Liver (tissue), 3 donors: ENCODE measurements at regions not wholly inside any gene's neighbourhood (a gene's known extent, or its start where the extent isn't known, plus 50 kb on each side); places are given as distances from the start of the nearest gene placed in this dataset.
"Not testable (repeated sequence)": the region's sequence is repeated elsewhere in the genome, so short reads cannot be mapped to it uniquely, and the experiment has no call there.

Source experiments
- CTCF ChIP-seq: fragments of 150-350 bp; IDR thresholded peaks from 2 replicates; pipeline ENCODE4 v1.5.1; 2017; ENCODE audit warnings: improper control_type of control experiment, low read depth, low read length; ENCODE audit not compliant: missing input control
- EGR1 ChIP-seq, 2 donors: IDR thresholded peaks; 2 replicates each; pipeline ENCODE4 v1.6.1; 2016 to 2018; ENCODE audit warnings: antibody characterized with exemption in 2 of 2, low read depth in 2 of 2
- FOXA1 ChIP-seq: IDR thresholded peaks from 2 replicates; pipeline ENCODE4 v1.6.1; 2016; ENCODE audit warnings: antibody characterized with exemption
- FOXA2 ChIP-seq: IDR thresholded peaks from 2 replicates; pipeline ENCODE4 v1.6.1; 2016; ENCODE audit warnings: antibody characterized with exemption
- GABPA ChIP-seq, 2 donors: IDR thresholded peaks in 1 of 2; conservative IDR thresholded peaks in 1 of 2; 2 replicates each; pipeline ENCODE4 v1.6.1; 2016; ENCODE audit warnings: antibody characterized with exemption in 2 of 2, mild to moderate bottlenecking in 1 of 2, moderate library complexity in 1 of 2
- HNF4A ChIP-seq, 2 donors: conservative IDR thresholded peaks; 2 replicates each; pipeline ENCODE4 v1.6.1; 2016; ENCODE audit warnings: antibody characterized with exemption in 2 of 2, mild to moderate bottlenecking in 2 of 2
- HNF4G ChIP-seq: IDR thresholded peaks from 2 replicates; pipeline ENCODE4 v1.6.1; 2016; ENCODE audit warnings: antibody characterized with exemption
- JUND ChIP-seq, 2 donors: IDR thresholded peaks; 2 replicates each; pipeline ENCODE4 v1.6.1; 2016; ENCODE audit warnings: antibody characterized with exemption in 2 of 2
- NR2F2 ChIP-seq: IDR thresholded peaks from 2 replicates; pipeline ENCODE4 v1.6.1; 2016; ENCODE audit warnings: antibody characterized with exemption
- RAD21 ChIP-seq, 2 donors: IDR thresholded peaks; 2 replicates each; pipeline ENCODE4 v1.6.1; 2016; ENCODE audit warnings: antibody characterized with exemption in 2 of 2, mild to moderate bottlenecking in 2 of 2
- REST ChIP-seq: IDR thresholded peaks from 2 replicates; pipeline ENCODE4 v1.6.1; 2016; ENCODE audit warnings: antibody characterized with exemption, mild to moderate bottlenecking
- RXRA ChIP-seq, 2 donors: IDR thresholded peaks; 2 replicates each; pipeline ENCODE4 v1.6.1; 2017 to 2018; ENCODE audit warnings: antibody characterized with exemption in 2 of 2, mild to moderate bottlenecking in 1 of 2
- TAF1 ChIP-seq: conservative IDR thresholded peaks from 2 replicates; pipeline ENCODE4 v1.6.1; 2016; ENCODE audit warnings: antibody characterized with exemption, mild to moderate bottlenecking
- TF ChIP-seq, protein P1 (sequence below): IDR thresholded peaks from 2 replicates; pipeline ENCODE4 v1.6.1; 2016; ENCODE audit warnings: antibody characterized with exemption
- donor health status: healthy.
- donor health status: healthy.

DNA sequence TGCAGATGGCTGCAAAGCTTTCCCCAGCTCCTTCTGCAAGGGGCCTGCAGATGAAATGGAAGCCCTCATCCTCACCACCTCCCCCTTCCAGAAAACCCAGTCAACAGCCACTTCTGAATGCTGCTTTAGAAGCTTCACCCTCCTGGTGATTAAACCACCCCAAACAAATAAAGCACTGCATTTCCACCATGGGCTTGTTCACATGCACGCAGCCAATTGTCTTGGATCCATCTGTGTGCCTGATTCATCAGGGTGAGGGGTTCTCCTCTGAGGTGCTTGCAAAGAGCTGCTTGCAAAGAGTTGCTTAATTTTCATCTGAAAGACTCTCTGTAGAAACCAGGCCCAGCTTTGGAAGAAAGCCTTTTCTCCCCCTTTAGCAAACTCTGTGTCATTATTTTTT lies 184.0 kb upstream of the OSBPL11 start:
- not testable (repeated sequence) for TF ChIP-seq CTCF; JUND (IDR thresholded peaks at IDR 0.05); HNF4G; FOXA1; NR2F2; RAD21 (IDR thresholded peaks at IDR 0.05); GABPA (IDR thresholded peaks at IDR 0.05 in 1 of 2, conservative IDR thresholded peaks at IDR 0.05 in 1 of 2); EGR1 (IDR thresholded peaks at IDR 0.05; ENCODE audit: low read depth in 2 of 2); HNF4A (conservative IDR thresholded peaks at IDR 0.05); REST; FOXA2; TAF1; RXRA (IDR thresholded peaks at IDR 0.05)
- TF ChIP-seq, protein P1, sequence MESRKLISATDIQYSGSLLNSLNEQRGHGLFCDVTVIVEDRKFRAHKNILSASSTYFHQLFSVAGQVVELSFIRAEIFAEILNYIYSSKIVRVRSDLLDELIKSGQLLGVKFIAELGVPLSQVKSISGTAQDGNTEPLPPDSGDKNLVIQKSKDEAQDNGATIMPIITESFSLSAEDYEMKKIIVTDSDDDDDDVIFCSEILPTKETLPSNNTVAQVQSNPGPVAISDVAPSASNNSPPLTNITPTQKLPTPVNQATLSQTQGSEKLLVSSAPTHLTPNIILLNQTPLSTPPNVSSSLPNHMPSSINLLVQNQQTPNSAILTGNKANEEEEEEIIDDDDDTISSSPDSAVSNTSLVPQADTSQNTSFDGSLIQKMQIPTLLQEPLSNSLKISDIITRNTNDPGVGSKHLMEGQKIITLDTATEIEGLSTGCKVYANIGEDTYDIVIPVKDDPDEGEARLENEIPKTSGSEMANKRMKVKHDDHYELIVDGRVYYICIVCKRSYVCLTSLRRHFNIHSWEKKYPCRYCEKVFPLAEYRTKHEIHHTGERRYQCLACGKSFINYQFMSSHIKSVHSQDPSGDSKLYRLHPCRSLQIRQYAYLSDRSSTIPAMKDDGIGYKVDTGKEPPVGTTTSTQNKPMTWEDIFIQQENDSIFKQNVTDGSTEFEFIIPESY = not testable (repeated sequence)
